Pancreas (tissue), 10 donors: ENCODE measurements at regions not wholly inside any gene's neighbourhood (a gene's known extent, or its start where the extent isn't known, plus 50 kb on each side); places are given as distances from the start of the nearest gene placed in this dataset.

Experiments used
- ATAC-seq, 4 donors: fragments of 200-7000 bp; cut with Tn5 transposase; one replicate each; pipeline versions ENCODE4 v1.8.0 to v1.9.1; 2020; ENCODE audit warnings: mild to moderate bottlenecking in 4 of 4, moderate library complexity in 4 of 4
- DNase-seq, 6 donors: peaks; one replicate each; pipeline ENCODE4 v3.0.0-alpha.2; 2020
- FAIRE-seq: peaks from 2 replicates; lab custom pipeline; 2012; peaks lifted over from hg19 to GRCh38; lab: Jason Lieb, UNC
- H3K27ac ChIP-seq, 4 donors: fragments of 200-600 bp; sonication (generic); 1 replicate in 3 of 4; 2 replicates in 1 of 4; pipeline versions ENCODE4 v1.5.0 to v1.8.0; 2020
- H3K27me3 ChIP-seq, 4 donors: fragments of 200-600 bp; one replicate each; pipeline ENCODE4 v1.8.0; 2021
- H3K36me3 ChIP-seq, 3 donors: fragments of 200-600 bp; sonication (generic) in 1 of 3; one replicate each; pipeline versions ENCODE4 v1.5.0 to v1.8.0; 2020 to 2021
- H3K4me1 ChIP-seq, 3 donors: fragments of 200-600 bp; one replicate each; pipeline ENCODE4 v1.8.0; 2021
- H3K4me3 ChIP-seq, 4 donors: fragments of 200-600 bp; sonication (generic) in 2 of 4; one replicate each; pipeline versions ENCODE4 v1.5.0 to v1.8.0; 2020 to 2021
- H3K9me3 ChIP-seq, 4 donors: fragments of 200-600 bp; one replicate each; pipeline ENCODE4 v1.8.0; 2021
- WGBS, 2 donors: extraction: QIAGEN DNeasy Blood & Tissue Kit; methylation state at CpG; one replicate each; pipeline ENCODE4 v1.1.7; 2013; 5-methylcytosine and 5-hydroxymethylcytosine counted together
- intact Hi-C, 3 donors: fragments of 100-400 bp; cut with DNase I; formaldehyde crosslinking; loops; one replicate each; pipeline versions ENCODE4 v1.11.1 to v1.14.2; 2022
- TF ChIP-seq, protein P1 (sequence below), 4 donors: fragments of 200-600 bp; sonication (generic) in 3 of 4; IDR thresholded peaks; one replicate each; pipeline versions ENCODE4 v1.5.0 to v1.8.0; 2021; ENCODE audit warnings: antibody characterized with exemption in 4 of 4
- donor health status: healthy with polysubstance abuse.
- donor health status: DM: no; HTN: no; CAD: no; lungs with moderate emphysema.
- donor health status: DM: no; HTN: no; CAD: no.
- donor health status: control.
- donor health status: control.
- donor health status: Bipolar disorder and iron deficiency.
- donor health status: DM: yes; HTN: yes; CAD: no.
- donor health status: DM: no; HTN: no; CAD: no.
- donor health status: DM: no; HTN: no; CAD: no.
- donor health status: DM: yes; HTN: yes; CAD: no.

DNA sequence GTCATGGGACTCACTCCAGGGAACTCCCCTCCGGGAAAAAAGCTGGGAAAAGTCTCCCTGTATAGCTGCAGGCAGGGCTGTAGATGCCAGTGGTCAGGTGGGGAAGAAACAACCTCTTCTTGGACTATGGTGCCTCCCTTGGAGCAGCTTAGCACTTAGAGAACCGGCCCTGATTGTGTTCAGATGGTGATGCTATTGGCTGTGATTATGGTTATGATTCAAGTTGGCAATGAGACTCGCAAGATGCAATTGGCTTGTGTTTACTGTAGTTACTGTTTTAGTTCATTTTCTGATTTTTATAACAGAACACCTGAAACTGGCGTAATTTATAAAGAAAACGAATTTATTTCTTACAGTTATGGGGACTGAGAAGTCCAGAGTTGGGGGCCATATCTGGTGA lies 80.9 kb upstream of the ADRA1D start:
- H3K36me3 ChIP-seq, result no peaks in the 10 kb centered on the region
- no peak overlapping the region for H3K27ac ChIP-seq
- 56 to 60% methylated on average over 5 of the region's 5 CpGs for WGBS, 2 donors
- no peaks in the 10 kb centered on the region for H3K27me3 ChIP-seq
- ATAC-seq (no peak), DNase-seq (no peak), FAIRE-seq (no peak)
- intact Hi-C loops, result no loop called here
- TF ChIP-seq, protein P1, sequence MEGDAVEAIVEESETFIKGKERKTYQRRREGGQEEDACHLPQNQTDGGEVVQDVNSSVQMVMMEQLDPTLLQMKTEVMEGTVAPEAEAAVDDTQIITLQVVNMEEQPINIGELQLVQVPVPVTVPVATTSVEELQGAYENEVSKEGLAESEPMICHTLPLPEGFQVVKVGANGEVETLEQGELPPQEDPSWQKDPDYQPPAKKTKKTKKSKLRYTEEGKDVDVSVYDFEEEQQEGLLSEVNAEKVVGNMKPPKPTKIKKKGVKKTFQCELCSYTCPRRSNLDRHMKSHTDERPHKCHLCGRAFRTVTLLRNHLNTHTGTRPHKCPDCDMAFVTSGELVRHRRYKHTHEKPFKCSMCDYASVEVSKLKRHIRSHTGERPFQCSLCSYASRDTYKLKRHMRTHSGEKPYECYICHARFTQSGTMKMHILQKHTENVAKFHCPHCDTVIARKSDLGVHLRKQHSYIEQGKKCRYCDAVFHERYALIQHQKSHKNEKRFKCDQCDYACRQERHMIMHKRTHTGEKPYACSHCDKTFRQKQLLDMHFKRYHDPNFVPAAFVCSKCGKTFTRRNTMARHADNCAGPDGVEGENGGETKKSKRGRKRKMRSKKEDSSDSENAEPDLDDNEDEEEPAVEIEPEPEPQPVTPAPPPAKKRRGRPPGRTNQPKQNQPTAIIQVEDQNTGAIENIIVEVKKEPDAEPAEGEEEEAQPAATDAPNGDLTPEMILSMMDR (IDR thresholded peaks at IDR 0.05), result no peak
- H3K4me3 ChIP-seq, result no peak overlapping the region
- H3K4me1 ChIP-seq, result no peaks in the 10 kb centered on the region
- no peaks in the 10 kb centered on the region for H3K9me3 ChIP-seq

DNA sequence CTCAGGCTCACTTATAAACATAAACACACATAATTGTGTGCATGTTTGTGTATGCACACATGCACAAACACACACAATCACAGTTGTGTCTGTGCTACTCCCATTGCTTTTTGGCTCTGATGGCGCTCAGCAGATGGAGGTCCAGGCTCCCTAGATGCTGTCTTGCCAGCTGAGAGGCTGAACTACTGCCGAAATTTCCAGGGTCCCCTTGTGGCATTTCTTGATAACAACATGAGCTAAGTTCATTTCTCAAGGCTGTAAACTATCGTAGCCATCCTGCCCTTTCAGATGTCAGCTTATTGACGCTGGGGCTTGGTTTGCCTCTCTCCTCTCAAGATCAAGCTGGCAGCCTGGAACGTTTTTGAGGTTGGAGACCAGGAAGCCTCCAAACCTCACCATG lies 80.1 kb upstream of the ADRA1D start:
- ATAC-seq (no peak), FAIRE-seq (no peak), DNase-seq (no peak)
- TF ChIP-seq, protein P1 (IDR thresholded peaks at IDR 0.05), result no peak
- no peaks in the 10 kb centered on the region for H3K27me3 ChIP-seq
- no peaks in the 10 kb centered on the region for H3K36me3 ChIP-seq
- H3K9me3 ChIP-seq, result no peaks in the 10 kb centered on the region
- H3K27ac ChIP-seq, result no peak overlapping the region
- WGBS, 2 donors, result 49 to 59% methylated on average over 5 of the region's 5 CpGs
- intact Hi-C loops, result no loop called here
- no peaks in the 10 kb centered on the region for H3K4me1 ChIP-seq
- no peak overlapping the region for H3K4me3 ChIP-seq

DNA sequence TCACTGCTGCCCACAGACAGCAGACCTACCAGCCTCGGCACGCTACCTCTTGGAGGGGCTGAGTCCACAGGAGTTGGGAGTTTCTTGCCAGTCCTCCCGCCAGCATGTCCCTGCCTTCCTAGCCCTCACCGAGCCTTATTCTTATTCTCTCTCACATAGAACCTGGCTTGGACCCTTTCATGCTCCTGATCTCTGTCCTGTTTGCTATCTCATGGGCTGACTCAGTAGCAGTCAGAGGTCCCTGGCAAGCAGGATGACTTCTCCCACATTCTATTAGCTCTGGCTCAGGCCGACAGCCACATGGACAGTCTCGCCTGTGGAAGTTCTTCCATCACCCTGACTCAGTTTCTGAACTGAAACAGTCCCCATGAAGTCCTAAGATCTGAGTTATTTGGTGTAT lies 79.5 kb upstream of the ADRA1D start:
- 67 to 69% methylated on average over 6 of the region's 6 CpGs for WGBS, 2 donors
- intact Hi-C loops, result no loop called here
- FAIRE-seq (no peak), ATAC-seq (no peak), DNase-seq (no peak)
- Histone ChIP-seq H3K9me3 (no peaks in the 10 kb centered on the region), H3K27ac (no peak overlapping the region), H3K4me3 (no peak overlapping the region), H3K36me3 (no peaks in the 10 kb centered on the region), H3K27me3 (no peaks in the 10 kb centered on the region), H3K4me1 (no peaks in the 10 kb centered on the region)
- TF ChIP-seq, protein P1 (IDR thresholded peaks at IDR 0.05), result no peak

GRCh38 chr20:4327956-4328355 lies 78.9 kb upstream of the ADRA1D start:
- no peaks in the 10 kb centered on the region for H3K9me3 ChIP-seq
- H3K27me3 ChIP-seq, result no peaks in the 10 kb centered on the region
- ATAC-seq (no peak), FAIRE-seq (no peak), DNase-seq (no peak)
- no peak overlapping the region for H3K4me3 ChIP-seq
- TF ChIP-seq, protein P1 (IDR thresholded peaks at IDR 0.05), result no peak
- H3K4me1 ChIP-seq, result no peaks in the 10 kb centered on the region
- intact Hi-C loops, result no loop called here
- no peaks in the 10 kb centered on the region for H3K36me3 ChIP-seq
- WGBS, 2 donors, result 68 to 76% methylated on average over 4 of the region's 4 CpGs
- H3K27ac ChIP-seq, result no peak overlapping the region

- H3K36me3 ChIP-seq, result no peaks in the 10 kb centered on the region
- TF ChIP-seq, protein P1 (IDR thresholded peaks at IDR 0.05), result no peak
- FAIRE-seq (no peak), DNase-seq (no peak), ATAC-seq (no peak)
- H3K9me3 ChIP-seq, result no peaks in the 10 kb centered on the region
- intact Hi-C loops, result no loop called here
- no peak overlapping the region for H3K4me3 ChIP-seq
- H3K27me3 ChIP-seq, result no peaks in the 10 kb centered on the region
- 56 to 63% methylated on average over 4 of the region's 4 CpGs for WGBS, 2 donors
- no peaks in the 10 kb centered on the region for H3K4me1 ChIP-seq
- H3K27ac ChIP-seq, result no peak overlapping the region
Measured at GRCh38 chr20:4326195-4327065, 77.3 kb upstream of the ADRA1D start.
